ENCODE measurements at regions not wholly inside any gene's neighbourhood (a gene's known extent, or its start where the extent isn't known, plus 50 kb on each side); places are given as distances from the start of the nearest gene placed in this dataset.

DNA sequence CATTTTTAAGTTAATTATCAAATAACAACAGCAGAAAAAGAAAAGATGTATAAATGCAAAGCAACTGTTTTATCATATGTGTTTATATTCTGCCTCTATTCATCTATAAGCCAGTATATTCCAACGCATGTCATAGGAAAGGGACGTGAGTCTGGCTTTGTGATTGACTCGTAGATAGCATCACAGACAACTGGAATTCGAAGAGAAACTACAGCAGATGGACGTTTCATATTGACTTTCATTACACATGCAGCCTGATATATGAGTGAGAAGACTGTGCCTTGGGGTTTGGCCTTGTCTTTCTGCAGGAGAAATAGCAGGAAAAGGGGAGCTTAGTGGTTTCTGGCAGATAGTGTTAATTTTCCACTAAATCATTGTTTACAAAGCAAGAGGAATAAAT lies 1111.9 kb downstream of the MAT2B start:
- TF ChIP-seq, protein P1, sequence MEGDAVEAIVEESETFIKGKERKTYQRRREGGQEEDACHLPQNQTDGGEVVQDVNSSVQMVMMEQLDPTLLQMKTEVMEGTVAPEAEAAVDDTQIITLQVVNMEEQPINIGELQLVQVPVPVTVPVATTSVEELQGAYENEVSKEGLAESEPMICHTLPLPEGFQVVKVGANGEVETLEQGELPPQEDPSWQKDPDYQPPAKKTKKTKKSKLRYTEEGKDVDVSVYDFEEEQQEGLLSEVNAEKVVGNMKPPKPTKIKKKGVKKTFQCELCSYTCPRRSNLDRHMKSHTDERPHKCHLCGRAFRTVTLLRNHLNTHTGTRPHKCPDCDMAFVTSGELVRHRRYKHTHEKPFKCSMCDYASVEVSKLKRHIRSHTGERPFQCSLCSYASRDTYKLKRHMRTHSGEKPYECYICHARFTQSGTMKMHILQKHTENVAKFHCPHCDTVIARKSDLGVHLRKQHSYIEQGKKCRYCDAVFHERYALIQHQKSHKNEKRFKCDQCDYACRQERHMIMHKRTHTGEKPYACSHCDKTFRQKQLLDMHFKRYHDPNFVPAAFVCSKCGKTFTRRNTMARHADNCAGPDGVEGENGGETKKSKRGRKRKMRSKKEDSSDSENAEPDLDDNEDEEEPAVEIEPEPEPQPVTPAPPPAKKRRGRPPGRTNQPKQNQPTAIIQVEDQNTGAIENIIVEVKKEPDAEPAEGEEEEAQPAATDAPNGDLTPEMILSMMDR (IDR thresholded peaks at IDR 0.05): no peak
- no peak for TF ChIP-seq POLR2A (IDR thresholded peaks at IDR 0.05)
